Uterus (tissue), 3 donors: ENCODE measurements at regions not wholly inside any gene's neighbourhood (a gene's known extent, or its start where the extent isn't known, plus 50 kb on each side); places are given as distances from the start of the nearest gene placed in this dataset.

Experiments
- DNase-seq, 2 donors: peaks; one replicate each; pipeline ENCODE4 v3.0.0-alpha.2; 2019 to 2020
- H3K27ac ChIP-seq, 2 donors: fragments of 200-600 bp; sonication (generic); 1 replicate in 1 of 2; 2 replicates in 1 of 2; pipeline ENCODE4 v1.5.1; 2016 to 2018
- H3K27me3 ChIP-seq, 2 donors: fragments of 200-600 bp; sonication (generic); one replicate each; pipeline ENCODE4 v1.5.1; 2018 to 2019; ENCODE audit warnings: control low read depth in 1 of 2
- H3K36me3 ChIP-seq, 2 donors: fragments of 200-600 bp; sonication (generic); one replicate each; pipeline ENCODE4 v1.5.1; 2019; ENCODE audit warnings: control low read depth in 1 of 2
- H3K4me1 ChIP-seq, 2 donors: fragments of 200-600 bp; sonication (generic); one replicate each; pipeline ENCODE4 v1.5.1; 2018 to 2019; ENCODE audit warnings: control low read depth in 1 of 2
- H3K4me3 ChIP-seq, 2 donors: fragments of 200-600 bp; sonication (generic); 1 replicate in 1 of 2; 2 replicates in 1 of 2; pipeline ENCODE4 v1.5.1; 2018 to 2019; ENCODE audit warnings: mild to moderate bottlenecking in 1 of 2
- H3K9me3 ChIP-seq, 2 donors: fragments of 200-600 bp; sonication (generic); one replicate each; pipeline ENCODE4 v1.5.1; 2019; ENCODE audit warnings: control low read depth in 1 of 2
- POLR2A ChIP-seq, 2 donors: fragments of 450-650 bp; IDR thresholded peaks; one replicate each; pipeline ENCODE4 v1.6.1; 2016; ENCODE audit warnings: antibody characterized with exemption in 2 of 2, mild to moderate bottlenecking in 1 of 2, moderate library complexity in 1 of 2
- intact Hi-C: fragments of 100-400 bp; cut with DNase I; formaldehyde crosslinking; loops from one replicate; pipeline ENCODE4 v1.15.1; 2023; ENCODE audit warnings: low total_unique reads
- TF ChIP-seq, protein P1 (sequence below), 4 experiments: fragments of 200-600 bp in 2 of 4; fragments of 450-650 bp in 2 of 4; sonication (generic) in 2 of 4; IDR thresholded peaks; one replicate each; pipeline ENCODE4 v1.5.1; 2016 to 2019; ENCODE audit warnings: antibody characterized with exemption in 4 of 4, mild to moderate bottlenecking in 2 of 4, moderate library complexity in 1 of 4
- donor health status: DM: yes; HTN: yes; CAD: no.

DNA sequence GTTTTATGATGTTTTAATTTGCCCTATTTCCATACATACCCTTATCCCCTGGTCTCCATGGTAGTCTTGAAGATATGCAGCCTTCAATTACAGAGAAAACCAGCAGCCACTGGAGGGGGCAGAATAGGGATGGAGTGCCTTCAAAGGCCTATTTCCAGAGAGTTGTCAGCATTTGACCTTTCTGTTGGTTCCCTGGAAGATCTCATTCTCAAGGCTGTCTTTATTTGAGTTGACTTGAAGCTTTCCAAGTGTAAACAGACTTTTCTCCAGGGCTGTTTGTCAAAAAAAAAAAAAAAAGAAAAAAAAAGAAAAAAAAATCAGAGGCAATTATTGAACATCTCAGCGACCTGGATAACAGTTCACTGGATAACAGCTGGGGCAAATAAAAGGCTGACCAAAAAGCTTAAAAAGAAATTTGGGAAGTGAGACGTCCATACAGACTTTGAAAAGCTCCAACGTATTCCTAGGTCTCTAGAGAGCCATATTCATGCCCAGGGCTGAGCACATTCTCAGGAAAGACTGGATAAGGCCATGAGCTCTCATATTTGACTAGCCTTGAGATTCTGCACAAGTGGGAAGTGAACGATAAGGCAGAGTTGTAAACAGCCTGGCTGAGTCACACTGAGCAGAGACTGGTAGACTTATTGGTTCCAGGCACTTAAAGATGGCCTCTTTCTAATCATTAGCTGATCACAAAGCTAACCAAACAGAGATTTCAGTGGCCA is 126.6 kb downstream of the VAPA start:
- H3K27me3 ChIP-seq = no peaks in the 10 kb centered on the region
- peak overlapping the region; percentile 72 to 75 for H3K27ac ChIP-seq
- peak in 1 of 2 donors; percentile 69 for DNase-seq
- TF ChIP-seq, protein P1, sequence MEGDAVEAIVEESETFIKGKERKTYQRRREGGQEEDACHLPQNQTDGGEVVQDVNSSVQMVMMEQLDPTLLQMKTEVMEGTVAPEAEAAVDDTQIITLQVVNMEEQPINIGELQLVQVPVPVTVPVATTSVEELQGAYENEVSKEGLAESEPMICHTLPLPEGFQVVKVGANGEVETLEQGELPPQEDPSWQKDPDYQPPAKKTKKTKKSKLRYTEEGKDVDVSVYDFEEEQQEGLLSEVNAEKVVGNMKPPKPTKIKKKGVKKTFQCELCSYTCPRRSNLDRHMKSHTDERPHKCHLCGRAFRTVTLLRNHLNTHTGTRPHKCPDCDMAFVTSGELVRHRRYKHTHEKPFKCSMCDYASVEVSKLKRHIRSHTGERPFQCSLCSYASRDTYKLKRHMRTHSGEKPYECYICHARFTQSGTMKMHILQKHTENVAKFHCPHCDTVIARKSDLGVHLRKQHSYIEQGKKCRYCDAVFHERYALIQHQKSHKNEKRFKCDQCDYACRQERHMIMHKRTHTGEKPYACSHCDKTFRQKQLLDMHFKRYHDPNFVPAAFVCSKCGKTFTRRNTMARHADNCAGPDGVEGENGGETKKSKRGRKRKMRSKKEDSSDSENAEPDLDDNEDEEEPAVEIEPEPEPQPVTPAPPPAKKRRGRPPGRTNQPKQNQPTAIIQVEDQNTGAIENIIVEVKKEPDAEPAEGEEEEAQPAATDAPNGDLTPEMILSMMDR (IDR thresholded peaks at IDR 0.05) = no peak
- no peak for TF ChIP-seq POLR2A (IDR thresholded peaks at IDR 0.05)
- H3K4me1 ChIP-seq = no peaks in the 10 kb centered on the region
- intact Hi-C loops = no loop called here
- peaks cover 8 to 16% of the 10 kb centered on the region in 2 donors for H3K9me3 ChIP-seq
- H3K4me3 ChIP-seq = no peak overlapping the region
- H3K36me3 ChIP-seq = no peaks in the 10 kb centered on the region

DNA sequence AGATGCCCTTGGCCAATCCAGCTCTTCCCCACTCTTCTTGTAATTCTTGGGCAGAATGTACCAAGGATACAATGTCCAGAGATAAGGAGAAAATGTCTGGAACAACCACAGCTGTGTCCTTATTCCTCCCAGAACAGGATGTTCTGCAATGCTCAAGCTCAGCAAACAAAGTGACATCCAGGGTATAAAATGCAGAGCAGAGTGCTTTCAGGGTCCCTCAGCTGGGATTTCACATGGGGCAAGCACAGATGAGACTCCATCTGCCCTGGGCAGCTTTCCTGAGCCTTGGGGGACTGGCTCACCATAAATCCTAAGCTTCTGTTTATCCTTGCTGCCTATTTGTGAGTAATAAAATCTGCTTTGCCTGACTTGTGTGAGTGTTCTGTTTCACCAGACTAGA is 127.4 kb downstream of the VAPA start:
- Histone ChIP-seq H3K27ac (peak overlapping the region; percentile 72 to 75), H3K27me3 (no peaks in the 10 kb centered on the region), H3K4me1 (no peaks in the 10 kb centered on the region), H3K36me3 (no peaks in the 10 kb centered on the region), H3K4me3 (no peak overlapping the region), H3K9me3 (peaks cover 8 to 16% of the 10 kb centered on the region in 2 donors)
- intact Hi-C loops = no loop called here
- TF ChIP-seq POLR2A (IDR thresholded peaks at IDR 0.05) = no peak
- TF ChIP-seq, protein P1 (IDR thresholded peaks at IDR 0.05) = no peak
- DNase-seq = peak; percentile 82 to 92

DNA sequence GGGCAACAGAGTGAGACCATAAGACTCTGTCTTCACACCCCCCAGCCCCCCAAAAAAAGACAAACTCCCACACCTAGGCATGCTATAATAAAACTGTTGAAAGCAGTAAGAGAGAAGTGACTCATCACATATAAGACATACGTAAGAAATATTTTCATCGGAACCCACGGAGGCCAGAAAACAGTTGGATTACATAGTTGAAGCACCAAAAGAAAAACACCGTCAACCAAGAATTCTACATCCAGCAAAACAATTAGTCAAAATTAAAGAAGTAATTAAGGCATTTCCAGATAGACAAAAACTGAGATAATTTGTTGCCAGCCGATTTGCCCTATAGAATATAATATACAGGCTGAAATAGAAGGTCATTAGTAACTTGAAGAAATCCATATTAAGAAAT is 128.7 kb downstream of the VAPA start:
- Histone ChIP-seq H3K4me1 (no peaks in the 10 kb centered on the region), H3K36me3 (no peaks in the 10 kb centered on the region), H3K27me3 (no peaks in the 10 kb centered on the region), H3K9me3 (peaks cover 8 to 16% of the 10 kb centered on the region in 2 donors), H3K27ac (peak overlapping the region; percentile 72 to 75), H3K4me3 (no peak overlapping the region)
- DNase-seq = no peak
- intact Hi-C loops = no loop called here
- TF ChIP-seq, protein P1 (IDR thresholded peaks at IDR 0.05) = no peak
- TF ChIP-seq POLR2A (IDR thresholded peaks at IDR 0.05) = no peak

GRCh38 chr18:10044054-10044453 is 130.2 kb downstream of the VAPA start:
- intact Hi-C loops = no loop called here
- Histone ChIP-seq H3K27me3 (no peaks in the 10 kb centered on the region), H3K27ac (peak overlapping the region in 1 of 2 donors; percentile 10)

DNA sequence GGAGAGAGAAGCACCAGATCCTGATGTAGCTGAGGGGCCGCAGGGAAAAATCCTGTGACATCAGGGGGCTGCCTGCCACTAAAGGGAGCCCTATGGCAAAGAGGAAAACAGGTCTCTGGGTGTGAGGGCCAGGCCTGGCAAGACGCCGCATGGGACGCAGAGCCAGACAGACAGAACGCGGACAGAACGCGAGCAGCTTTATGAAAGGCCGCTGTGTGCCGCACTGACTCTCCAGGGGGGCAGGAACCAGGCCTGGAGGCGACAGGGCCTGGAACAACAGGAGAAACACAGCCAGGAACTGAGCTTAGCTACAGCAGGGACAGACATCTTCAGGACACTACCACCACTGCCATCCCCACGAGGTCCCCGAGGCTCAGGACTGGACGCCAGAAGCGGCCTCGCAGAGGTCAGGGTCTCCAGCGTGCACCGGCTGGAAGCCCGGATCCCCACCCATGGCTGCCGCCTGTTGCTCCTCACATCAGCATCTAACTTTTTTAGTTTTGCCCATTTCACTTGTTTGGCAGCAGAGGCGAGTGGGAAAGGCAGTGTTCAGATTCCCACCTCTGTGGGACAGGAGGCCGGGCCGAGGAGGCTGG is 131.6 kb downstream of the VAPA start:
- no peaks in the 10 kb centered on the region for H3K27me3 ChIP-seq
- peak in 1 of 2 donors; percentile 16 for DNase-seq
- no peaks in the 10 kb centered on the region for H3K4me1 ChIP-seq

More at GRCh38 chr18:10044054-10044453, 130.2 kb downstream of the VAPA start:
- DNase-seq = no peak
- Histone ChIP-seq H3K36me3 (no peaks in the 10 kb centered on the region), H3K4me3 (no peak overlapping the region), H3K4me1 (no peaks in the 10 kb centered on the region), H3K9me3 (peaks cover 8 to 16% of the 10 kb centered on the region in 2 donors)
- TF ChIP-seq, protein P1 (IDR thresholded peaks at IDR 0.05) = no peak
- no peak for TF ChIP-seq POLR2A (IDR thresholded peaks at IDR 0.05)

More for the DNA sequence above, 131.6 kb downstream of the VAPA start:
- Histone ChIP-seq H3K36me3 (no peaks in the 10 kb centered on the region), H3K4me3 (no peak overlapping the region), H3K9me3 (peaks cover 8 to 16% of the 10 kb centered on the region in 2 donors), H3K27ac (peak overlapping the region in 1 of 2 donors; percentile 36)
- intact Hi-C loops = no loop called here
- TF ChIP-seq, protein P1 (IDR thresholded peaks at IDR 0.05) = no peak
- TF ChIP-seq POLR2A (IDR thresholded peaks at IDR 0.05) = no peak
